CD14-positive monocyte (primary cell): ENCODE measurements at regions not wholly inside any gene's neighbourhood (a gene's known extent, or its start where the extent isn't known, plus 50 kb on each side); places are given as distances from the start of the nearest gene placed in this dataset.

Experiments used
- DNase-seq, 3 donors: peaks; one replicate each; pipeline ENCODE4 v3.0.0-alpha.2; 2011 to 2022
- H2AFZ ChIP-seq: 2 replicates; pipeline ENCODE4 v1.6.0; 2012; ENCODE audit warnings: mild to moderate bottlenecking, low read depth, low read length, inconsistent platforms; ENCODE audit not compliant: insufficient read depth, poor library complexity, severe bottlenecking
- H3K27ac ChIP-seq, 2 donors: 1 replicate in 1 of 2; 2 replicates in 1 of 2; pipeline ENCODE4 v1.5.1; 2012 to 2013; ENCODE audit warnings: low read length in 2 of 2, control low read depth in 1 of 2, inconsistent platforms in 1 of 2, low read depth in 1 of 2, mild to moderate bottlenecking in 1 of 2
- H3K27me3 ChIP-seq, 2 donors: one replicate each; pipeline versions ENCODE4 v1.6.0 to v1.6.1; 2011 to 2013; ENCODE audit warnings: low read length in 2 of 2; ENCODE audit not compliant: control insufficient read depth in 2 of 2, insufficient read depth in 2 of 2
- H3K36me3 ChIP-seq, 2 donors: replicated peaks in 1 of 2; 1 replicate in 1 of 2; 2 replicates in 1 of 2; pipeline versions ENCODE4 v1.5.1 to v1.6.1; 2012 to 2013; ENCODE audit warnings: low read length in 2 of 2, control low read depth in 1 of 2, inconsistent platforms in 1 of 2, mild to moderate bottlenecking in 1 of 2; ENCODE audit not compliant: insufficient read depth in 2 of 2, control insufficient read depth in 1 of 2
- H3K4me1 ChIP-seq, 2 donors: 1 replicate in 1 of 2; 2 replicates in 1 of 2; pipeline versions ENCODE4 v1.5.1 to v1.6.1; 2012 to 2013; ENCODE audit warnings: low read length in 2 of 2, control low read depth in 1 of 2, inconsistent platforms in 1 of 2, mild to moderate bottlenecking in 1 of 2, moderate library complexity in 1 of 2; ENCODE audit not compliant: insufficient read depth in 2 of 2, control insufficient read depth in 1 of 2
- H3K4me2 ChIP-seq: replicated peaks from 2 replicates; pipeline ENCODE3; 2012; ENCODE audit warnings: low read length, moderate library complexity, mild to moderate bottlenecking; ENCODE audit not compliant: poor library complexity, severe bottlenecking; ENCODE audit errors: extremely low read depth
- H3K4me3 ChIP-seq, 3 experiments: fragments of 200-600 bp in 1 of 3; sonication (generic) in 1 of 3; replicated peaks in 1 of 3; 1 replicate in 2 of 3; 2 replicates in 1 of 3; pipeline ENCODE4 v1.5.1; 2011 to 2013; ENCODE audit warnings: low read length in 3 of 3, mild to moderate bottlenecking in 3 of 3, control low read depth in 2 of 3, low read depth in 2 of 3, inconsistent platforms in 1 of 3, moderate library complexity in 1 of 3
- H3K79me2 ChIP-seq: 2 replicates; pipeline ENCODE4 v1.6.0; 2012; ENCODE audit warnings: mild to moderate bottlenecking, control low read depth, inconsistent platforms, low read length, moderate library complexity; ENCODE audit not compliant: insufficient read depth
- H3K9ac ChIP-seq: 2 replicates; pipeline ENCODE4 v1.6.0; 2017; ENCODE audit warnings: low read length, mild to moderate bottlenecking; ENCODE audit not compliant: insufficient read depth, poor library complexity, severe bottlenecking
- H3K9me3 ChIP-seq, 2 donors: replicated peaks in 1 of 2; 1 replicate in 1 of 2; 2 replicates in 1 of 2; pipeline versions ENCODE4 v1.5.1 to v1.6.1; 2012 to 2013; ENCODE audit warnings: low read length in 2 of 2, control low read depth in 1 of 2; ENCODE audit not compliant: control insufficient read depth in 1 of 2, insufficient read depth in 1 of 2
- H4K20me1 ChIP-seq: 2 replicates; pipeline ENCODE4 v1.6.0; 2012; ENCODE audit warnings: mild to moderate bottlenecking, low read length, control low read depth, moderate library complexity; ENCODE audit not compliant: insufficient read depth
- H3K27ac Mint-ChIP-seq, 7 donors: one replicate each; pipeline ENCODE4 v1.8.0; 2020; ENCODE audit warnings: mild to moderate bottlenecking in 7 of 7, mixed read lengths in 7 of 7, moderate library complexity in 6 of 7, inconsistent platforms in 2 of 7
- H3K27me3 Mint-ChIP-seq, 3 donors: one replicate each; pipeline ENCODE4 v1.8.0; 2021 to 2022; ENCODE audit warnings: low read depth in 3 of 3, mild to moderate bottlenecking in 3 of 3, mixed read lengths in 3 of 3, moderate library complexity in 3 of 3, inconsistent platforms in 1 of 3
- H3K36me3 Mint-ChIP-seq, 2 donors: one replicate each; pipeline ENCODE4 v1.8.0; 2020; ENCODE audit warnings: mixed read lengths in 2 of 2, inconsistent platforms in 1 of 2, mild to moderate bottlenecking in 1 of 2
- H3K4me1 Mint-ChIP-seq: one replicate; pipeline ENCODE4 v1.8.0; 2020; ENCODE audit warnings: mild to moderate bottlenecking, mixed read lengths
- H3K4me3 Mint-ChIP-seq, 2 donors: one replicate each; pipeline ENCODE4 v1.8.0; 2020; ENCODE audit warnings: mild to moderate bottlenecking in 2 of 2, mixed read lengths in 2 of 2, moderate library complexity in 1 of 2
- H3K9me3 Mint-ChIP-seq, 7 donors: one replicate each; pipeline ENCODE4 v1.8.0; 2020 to 2022; ENCODE audit warnings: mixed read lengths in 7 of 7, mild to moderate bottlenecking in 6 of 7, moderate library complexity in 6 of 7, inconsistent platforms in 2 of 7
- WGBS: methylation state at CpG from one replicate; pipeline ENCODE4 v1.1.5; 2013; ENCODE audit warnings: missing lambda C conversion rate; ENCODE audit not compliant: insufficient coverage; 5-methylcytosine and 5-hydroxymethylcytosine counted together
- intact Hi-C, 2 donors: fragments of 100-400 bp; cut with micrococcal nuclease; formaldehyde crosslinking; loops; one replicate each; pipeline versions ENCODE4 v1.15.0 to v1.15.1; 2023
- TF ChIP-seq, protein P1 (sequence below): fragments of 200-600 bp; IDR thresholded peaks from one replicate; pipeline ENCODE4 v1.8.0; 2022; ENCODE audit warnings: antibody characterized with exemption, mild to moderate bottlenecking

DNA sequence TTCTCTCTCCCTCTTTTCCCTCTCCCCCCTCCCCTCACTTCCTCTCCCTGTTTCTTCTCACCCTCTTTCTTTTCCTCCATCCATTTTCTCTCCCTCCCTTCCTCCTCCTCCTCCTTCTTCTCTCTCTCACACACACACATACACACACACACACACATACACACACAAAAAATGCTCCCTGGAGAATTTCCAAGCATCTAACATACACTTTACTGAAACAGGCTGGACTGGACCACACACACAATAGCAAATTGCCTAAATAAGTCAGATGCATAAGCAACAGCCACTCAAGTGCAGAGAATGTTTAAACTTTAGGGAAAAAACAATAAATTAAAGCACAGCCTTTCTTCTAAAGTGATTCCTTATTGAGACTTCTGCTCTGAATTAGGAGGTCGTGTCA lies 267.7 kb downstream of the FGFR2 start:
- intact Hi-C loops: no loop called here
- no peak overlapping the region for H3K4me3 ChIP-seq
- WGBS: 60% methylated on average over 1 of the region's 1 CpG
- no peaks in the 10 kb centered on the region for H3K79me2 ChIP-seq
- H3K36me3 Mint-ChIP-seq: no peaks in the 10 kb centered on the region
- no peak overlapping the region for H3K9ac ChIP-seq
- H4K20me1 ChIP-seq: no peaks in the 10 kb centered on the region
- H3K4me2 ChIP-seq: no peak overlapping the region
- DNase-seq: no peak
- H3K4me1 ChIP-seq: no peaks in the 10 kb centered on the region
- no peak overlapping the region for H3K27ac Mint-ChIP-seq
- no peak overlapping the region for H3K27ac ChIP-seq
- no peaks in the 10 kb centered on the region for H3K27me3 Mint-ChIP-seq
- TF ChIP-seq, protein P1, sequence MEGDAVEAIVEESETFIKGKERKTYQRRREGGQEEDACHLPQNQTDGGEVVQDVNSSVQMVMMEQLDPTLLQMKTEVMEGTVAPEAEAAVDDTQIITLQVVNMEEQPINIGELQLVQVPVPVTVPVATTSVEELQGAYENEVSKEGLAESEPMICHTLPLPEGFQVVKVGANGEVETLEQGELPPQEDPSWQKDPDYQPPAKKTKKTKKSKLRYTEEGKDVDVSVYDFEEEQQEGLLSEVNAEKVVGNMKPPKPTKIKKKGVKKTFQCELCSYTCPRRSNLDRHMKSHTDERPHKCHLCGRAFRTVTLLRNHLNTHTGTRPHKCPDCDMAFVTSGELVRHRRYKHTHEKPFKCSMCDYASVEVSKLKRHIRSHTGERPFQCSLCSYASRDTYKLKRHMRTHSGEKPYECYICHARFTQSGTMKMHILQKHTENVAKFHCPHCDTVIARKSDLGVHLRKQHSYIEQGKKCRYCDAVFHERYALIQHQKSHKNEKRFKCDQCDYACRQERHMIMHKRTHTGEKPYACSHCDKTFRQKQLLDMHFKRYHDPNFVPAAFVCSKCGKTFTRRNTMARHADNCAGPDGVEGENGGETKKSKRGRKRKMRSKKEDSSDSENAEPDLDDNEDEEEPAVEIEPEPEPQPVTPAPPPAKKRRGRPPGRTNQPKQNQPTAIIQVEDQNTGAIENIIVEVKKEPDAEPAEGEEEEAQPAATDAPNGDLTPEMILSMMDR: no peak
- H3K36me3 ChIP-seq: no peaks in the 10 kb centered on the region
- H3K9me3 ChIP-seq: no peaks in the 10 kb centered on the region
- H3K9me3 Mint-ChIP-seq: peaks cover 0 to 8% (median 2%) of the 10 kb centered on the region in 7 donors
- H3K27me3 ChIP-seq: no peaks in the 10 kb centered on the region
- no peak overlapping the region for H3K4me3 Mint-ChIP-seq
- no peak overlapping the region for H2AFZ ChIP-seq
- H3K4me1 Mint-ChIP-seq: no peaks in the 10 kb centered on the region

GRCh38 chr10:121332353-121332752 lies 265.9 kb downstream of the FGFR2 start:
- Histone ChIP-seq H2AFZ (no peak overlapping the region), H3K9ac (no peak overlapping the region), H3K36me3 (no peaks in the 10 kb centered on the region), H3K9me3 (no peaks in the 10 kb centered on the region), H3K4me3 (no peak overlapping the region), H4K20me1 (no peaks in the 10 kb centered on the region), H3K4me1 (no peaks in the 10 kb centered on the region), H3K27me3 (no peaks in the 10 kb centered on the region), H3K79me2 (no peaks in the 10 kb centered on the region), H3K27ac (no peak overlapping the region), H3K4me2 (no peak overlapping the region)
- no peaks in the 10 kb centered on the region for H3K27me3 Mint-ChIP-seq
- H3K27ac Mint-ChIP-seq: no peak overlapping the region
- TF ChIP-seq, protein P1: no peak
- no peak overlapping the region for H3K4me3 Mint-ChIP-seq
- H3K4me1 Mint-ChIP-seq: no peaks in the 10 kb centered on the region
- no peak for DNase-seq
- no peaks in the 10 kb centered on the region for H3K36me3 Mint-ChIP-seq
- peaks cover 0 to 6% (median 2%) of the 10 kb centered on the region in 7 donors for H3K9me3 Mint-ChIP-seq
- intact Hi-C loops: no loop called here
- 83% methylated on average over 1 of the region's 1 CpG for WGBS
